GM21825 (cell line): ENCODE measurements at regions not wholly inside any gene's neighbourhood (a gene's known extent, or its start where the extent isn't known, plus 50 kb on each side); places are given as distances from the start of the nearest gene placed in this dataset.

Experiments used
- ATAC-seq: cut with Tn5 transposase; IDR thresholded peaks from one replicate; pipeline ENCODE4 v1.9.1; 2021; ENCODE audit warnings: mild to moderate bottlenecking, moderate library complexity; ENCODE audit not compliant: unreplicated experiment

- no peak for ATAC-seq
Measured at GRCh38 chr9:95762322-95762721, 113.2 kb upstream of the ERCC6L2 start.

- ATAC-seq, result no peak
Measured at GRCh38 chr9:95760791-95761190, 114.7 kb upstream of the ERCC6L2 start.

GRCh38 chr9:95757439-95757838, 118.1 kb upstream of the ERCC6L2 start:
- no peak for ATAC-seq

GRCh38 chr9:95756986-95757385, 118.5 kb upstream of the ERCC6L2 start:
- ATAC-seq, result no peak

- ATAC-seq, result no peak
Measured at GRCh38 chr9:95756101-95756500, 119.4 kb upstream of the ERCC6L2 start.

- no peak for ATAC-seq
Measured at GRCh38 chr9:95755421-95755730, 120.1 kb upstream of the ERCC6L2 start.

- ATAC-seq, result no peak
Measured at GRCh38 chr9:95754533-95755420, 120.7 kb upstream of the ERCC6L2 start.

- ATAC-seq, result no peak
Measured at GRCh38 chr9:95753762-95754465, 121.6 kb upstream of the ERCC6L2 start.

GRCh38 chr9:95752129-95752731, 123.3 kb upstream of the ERCC6L2 start:
- ATAC-seq, result no peak

- no peak for ATAC-seq
Measured at GRCh38 chr9:95751520-95751790, 124.0 kb upstream of the ERCC6L2 start.

GRCh38 chr9:95750725-95751519, 124.6 kb upstream of the ERCC6L2 start:
- ATAC-seq, result no peak

- no peak for ATAC-seq
Measured at GRCh38 chr9:95749493-95749892, 126.0 kb upstream of the ERCC6L2 start.

GRCh38 chr9:95746408-95747180, 128.9 kb upstream of the ERCC6L2 start:
- ATAC-seq, result no peak

- ATAC-seq, result no peak
Measured at GRCh38 chr9:95742821-95743220, 132.7 kb upstream of the ERCC6L2 start.

- no peak for ATAC-seq
Measured at GRCh38 chr9:95741631-95742030, 133.9 kb upstream of the ERCC6L2 start.

GRCh38 chr9:95740217-95741004, 135.1 kb upstream of the ERCC6L2 start:
- no peak for ATAC-seq

GRCh38 chr9:95738438-95738837, 137.1 kb upstream of the ERCC6L2 start:
- no peak for ATAC-seq

- ATAC-seq, result no peak
Measured at GRCh38 chr9:95736891-95737522, 138.5 kb upstream of the ERCC6L2 start.

GRCh38 chr9:95736370-95736769, 139.1 kb upstream of the ERCC6L2 start:
- ATAC-seq, result no peak
